BLaER1 (cell line): ENCODE measurements at regions not wholly inside any gene's neighbourhood (a gene's known extent, or its start where the extent isn't known, plus 50 kb on each side); places are given as distances from the start of the nearest gene placed in this dataset.

Experiments used
- H3K27ac ChIP-seq: shearing (Covaris generic); formaldehyde crosslinking; 2 replicates; pipeline ENCODE4 v1.8.1; 2022
- H3K27me3 ChIP-seq: shearing (Covaris generic); formaldehyde crosslinking; 2 replicates; pipeline ENCODE4 v1.8.1; 2022
- H3K36me3 ChIP-seq: shearing (Covaris generic); formaldehyde crosslinking; 2 replicates; pipeline ENCODE4 v1.8.1; 2022
- H3K4me1 ChIP-seq: shearing (Covaris generic); formaldehyde crosslinking; 2 replicates; pipeline ENCODE4 v1.8.1; 2022
- H3K4me2 ChIP-seq: shearing (Covaris generic); formaldehyde crosslinking; 2 replicates; pipeline ENCODE4 v1.8.1; 2022
- H3K4me3 ChIP-seq: shearing (Covaris generic); formaldehyde crosslinking; 2 replicates; pipeline ENCODE4 v1.8.1; 2022
- H3K9ac ChIP-seq: shearing (Covaris generic); formaldehyde crosslinking; 2 replicates; pipeline ENCODE4 v1.8.1; 2022
- H3K9me3 ChIP-seq: shearing (Covaris generic); formaldehyde crosslinking; 2 replicates; pipeline ENCODE4 v1.8.1; 2022
- H4K20me1 ChIP-seq: shearing (Covaris generic); formaldehyde crosslinking; 2 replicates; pipeline ENCODE4 v1.8.1; 2022
- Cebpa-rat ChIP-seq: shearing (Covaris generic); IDR thresholded peaks from 2 replicates; pipeline ENCODE4 v1.8.1; 2022

DNA sequence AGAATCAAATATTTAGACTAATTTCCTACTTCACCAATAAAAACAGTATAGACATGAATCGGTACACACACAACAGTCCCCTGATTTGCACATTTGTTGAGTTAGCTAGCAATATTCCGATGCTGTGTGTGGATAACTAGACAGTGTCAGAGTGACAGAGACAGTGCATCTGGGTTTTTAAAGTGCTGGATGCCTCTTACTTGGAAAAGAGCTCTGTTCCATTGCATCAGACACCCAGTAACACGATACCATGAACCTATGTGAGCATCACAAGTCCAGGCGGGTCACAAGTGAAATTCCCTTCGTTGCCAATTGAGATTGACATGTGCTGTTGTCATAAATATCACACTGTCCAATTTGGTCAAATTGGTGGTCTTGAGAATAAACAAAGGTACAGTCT is 82.0 kb upstream of the ESRRG start:
- no peaks in the 10 kb centered on the region for H3K4me1 ChIP-seq
- H3K27me3 ChIP-seq, result no peaks in the 10 kb centered on the region
- H3K4me3 ChIP-seq, result no peak overlapping the region
- no peak overlapping the region for H3K9ac ChIP-seq
- no peak for TF ChIP-seq Cebpa-rat
- no peaks in the 10 kb centered on the region for H3K36me3 ChIP-seq
- no peaks in the 10 kb centered on the region for H3K9me3 ChIP-seq
- no peak overlapping the region for H3K27ac ChIP-seq
- H3K4me2 ChIP-seq, result no peak overlapping the region
- no peaks in the 10 kb centered on the region for H4K20me1 ChIP-seq

DNA sequence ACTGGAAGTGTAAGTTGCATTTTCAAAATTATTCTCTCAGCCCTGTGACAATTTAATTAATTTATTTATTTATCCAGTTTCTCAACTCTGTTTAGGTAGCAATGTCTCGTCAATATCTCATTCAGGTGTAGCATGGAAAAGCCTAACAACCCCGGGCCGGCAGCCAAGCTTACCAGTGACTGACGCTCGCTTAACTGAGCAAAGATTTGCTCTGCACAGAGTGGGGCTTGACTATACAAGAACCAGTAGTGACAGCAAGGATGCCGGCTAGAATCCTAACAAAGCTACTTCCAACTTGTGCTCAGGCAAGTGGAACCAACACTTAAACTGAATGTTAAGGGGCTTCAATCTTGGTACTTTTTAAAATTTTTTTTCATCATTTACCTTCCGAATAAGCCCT is 80.9 kb upstream of the ESRRG start:
- no peaks in the 10 kb centered on the region for H3K36me3 ChIP-seq
- H3K9me3 ChIP-seq, result no peaks in the 10 kb centered on the region
- TF ChIP-seq Cebpa-rat, result no peak
- H3K4me3 ChIP-seq, result no peak overlapping the region
- H4K20me1 ChIP-seq, result no peaks in the 10 kb centered on the region
- H3K4me1 ChIP-seq, result no peaks in the 10 kb centered on the region
- H3K27me3 ChIP-seq, result no peaks in the 10 kb centered on the region
- H3K27ac ChIP-seq, result no peak overlapping the region
- no peak overlapping the region for H3K9ac ChIP-seq
- no peak overlapping the region for H3K4me2 ChIP-seq

DNA sequence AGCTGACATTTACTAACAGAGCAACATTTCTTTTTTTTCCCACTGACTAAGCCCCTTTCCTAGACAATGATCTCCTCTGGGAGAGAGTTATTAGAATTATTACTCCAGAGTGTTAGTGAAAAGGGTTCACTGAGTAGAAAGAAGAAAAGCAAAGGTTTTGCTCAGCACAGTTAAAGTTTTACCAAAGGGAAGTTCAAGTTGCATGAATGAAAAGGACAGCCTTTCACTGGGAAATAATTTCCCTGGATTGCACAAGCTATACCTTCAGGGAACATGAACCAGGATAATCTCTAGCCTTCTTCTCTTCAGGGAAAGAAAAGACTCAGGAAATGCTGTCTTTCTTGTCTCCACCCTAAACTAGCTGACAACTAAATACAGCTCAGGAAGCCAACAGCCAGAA is 71.4 kb upstream of the ESRRG start:
- Histone ChIP-seq H3K9ac (no peak overlapping the region), H3K27ac (no peak overlapping the region), H3K36me3 (no peaks in the 10 kb centered on the region), H3K4me3 (no peak overlapping the region), H3K9me3 (no peaks in the 10 kb centered on the region), H3K4me1 (no peaks in the 10 kb centered on the region), H3K27me3 (no peaks in the 10 kb centered on the region), H4K20me1 (no peaks in the 10 kb centered on the region), H3K4me2 (no peak overlapping the region)
- TF ChIP-seq Cebpa-rat, result no peak

DNA sequence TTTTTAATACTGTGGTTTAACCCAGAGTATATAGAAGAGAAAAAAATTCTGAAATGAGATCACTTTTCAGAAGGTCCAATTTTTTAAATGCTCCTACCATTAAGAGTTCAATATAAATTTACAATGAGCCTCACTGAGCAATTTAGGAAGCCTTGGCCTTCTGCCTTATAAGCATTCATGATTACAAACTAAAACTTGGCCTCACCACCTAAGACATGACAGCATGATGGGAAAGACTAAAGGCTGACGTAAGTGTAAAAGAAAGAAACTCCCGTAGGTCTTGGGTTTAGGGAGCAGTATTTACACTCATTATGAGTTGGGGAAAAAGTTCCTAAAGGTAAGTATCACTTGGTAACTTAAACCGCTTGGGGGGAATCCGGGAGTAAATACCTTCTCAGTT is 70.7 kb upstream of the ESRRG start:
- H3K9me3 ChIP-seq, result no peaks in the 10 kb centered on the region
- no peak overlapping the region for H3K4me3 ChIP-seq
- no peaks in the 10 kb centered on the region for H3K4me1 ChIP-seq
- no peak overlapping the region for H3K4me2 ChIP-seq
- no peaks in the 10 kb centered on the region for H4K20me1 ChIP-seq
- H3K27ac ChIP-seq, result no peak overlapping the region
- no peaks in the 10 kb centered on the region for H3K36me3 ChIP-seq
- H3K27me3 ChIP-seq, result no peaks in the 10 kb centered on the region
- no peak for TF ChIP-seq Cebpa-rat
- H3K9ac ChIP-seq, result no peak overlapping the region

DNA sequence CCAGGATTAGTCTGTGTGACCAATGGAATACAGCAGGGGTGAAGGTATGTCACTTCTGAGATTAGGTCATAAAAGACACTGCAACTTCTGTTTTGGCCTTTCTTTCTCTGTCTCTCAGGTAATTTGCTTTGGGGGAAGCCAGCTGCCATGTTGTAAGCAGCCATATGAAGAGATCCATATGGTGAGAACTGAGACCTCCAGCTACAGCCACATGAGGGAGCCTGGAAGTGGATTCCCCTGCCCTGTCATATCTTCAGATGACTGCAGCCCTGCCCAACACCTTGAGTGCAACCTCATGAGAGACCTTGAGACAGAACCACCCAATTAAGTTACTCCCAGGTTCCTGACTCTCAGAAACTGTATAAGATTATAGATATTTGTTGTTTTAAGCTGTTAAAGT is 70.1 kb upstream of the ESRRG start:
- Histone ChIP-seq H3K27ac (no peak overlapping the region), H3K4me3 (no peak overlapping the region), H3K36me3 (no peaks in the 10 kb centered on the region), H3K9me3 (no peaks in the 10 kb centered on the region), H4K20me1 (no peaks in the 10 kb centered on the region), H3K4me1 (no peaks in the 10 kb centered on the region), H3K9ac (no peak overlapping the region), H3K27me3 (no peaks in the 10 kb centered on the region), H3K4me2 (no peak overlapping the region)
- no peak for TF ChIP-seq Cebpa-rat

DNA sequence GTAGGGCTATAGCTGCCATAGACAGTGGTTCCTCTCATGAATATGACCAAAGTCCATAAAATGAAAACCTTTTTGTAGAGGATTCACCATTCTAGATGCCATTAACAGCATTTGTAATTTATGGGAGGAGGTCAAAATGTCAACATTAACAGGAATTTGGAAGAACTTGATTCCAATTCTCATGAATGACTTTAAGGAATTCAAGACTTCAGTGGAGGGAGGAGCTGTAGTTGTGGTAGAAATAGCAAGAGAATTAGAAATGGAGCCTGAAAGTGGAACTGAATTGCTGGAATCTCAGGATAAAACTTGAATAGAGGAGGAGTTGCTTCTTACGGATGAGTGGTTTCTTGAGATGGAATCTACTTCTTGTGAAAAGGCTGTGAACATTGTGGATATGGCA is 65.4 kb upstream of the ESRRG start:
- no peak for TF ChIP-seq Cebpa-rat
- Histone ChIP-seq H3K9ac (no peak overlapping the region), H3K36me3 (no peaks in the 10 kb centered on the region), H3K4me1 (no peaks in the 10 kb centered on the region), H4K20me1 (no peaks in the 10 kb centered on the region), H3K27ac (no peak overlapping the region), H3K9me3 (no peaks in the 10 kb centered on the region), H3K4me3 (no peak overlapping the region), H3K4me2 (no peak overlapping the region), H3K27me3 (no peaks in the 10 kb centered on the region)

DNA sequence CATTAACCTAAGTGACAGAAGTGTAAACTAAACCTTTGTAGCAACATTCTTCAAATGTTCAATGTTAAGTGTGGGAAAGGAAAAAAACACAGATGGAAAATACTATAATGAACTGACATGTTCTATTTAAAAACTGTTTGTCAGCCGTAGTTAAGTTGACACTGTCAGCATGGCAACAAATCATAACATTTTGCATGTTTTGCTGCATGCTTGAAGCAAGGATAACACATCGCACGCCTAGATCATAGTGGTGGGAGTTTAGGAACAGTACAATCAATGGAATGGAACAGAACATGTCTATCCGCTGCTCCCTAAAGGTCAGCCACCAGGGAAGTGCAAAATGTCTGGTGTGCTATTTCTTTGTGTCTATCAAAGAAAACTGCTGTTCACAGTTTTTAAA is 62.5 kb upstream of the ESRRG start:
- Histone ChIP-seq H3K4me1 (no peaks in the 10 kb centered on the region), H3K4me3 (no peak overlapping the region), H3K4me2 (no peak overlapping the region), H3K9ac (no peak overlapping the region), H4K20me1 (no peaks in the 10 kb centered on the region), H3K36me3 (no peaks in the 10 kb centered on the region), H3K27me3 (no peaks in the 10 kb centered on the region), H3K27ac (no peak overlapping the region), H3K9me3 (no peaks in the 10 kb centered on the region)
- TF ChIP-seq Cebpa-rat, result no peak

DNA sequence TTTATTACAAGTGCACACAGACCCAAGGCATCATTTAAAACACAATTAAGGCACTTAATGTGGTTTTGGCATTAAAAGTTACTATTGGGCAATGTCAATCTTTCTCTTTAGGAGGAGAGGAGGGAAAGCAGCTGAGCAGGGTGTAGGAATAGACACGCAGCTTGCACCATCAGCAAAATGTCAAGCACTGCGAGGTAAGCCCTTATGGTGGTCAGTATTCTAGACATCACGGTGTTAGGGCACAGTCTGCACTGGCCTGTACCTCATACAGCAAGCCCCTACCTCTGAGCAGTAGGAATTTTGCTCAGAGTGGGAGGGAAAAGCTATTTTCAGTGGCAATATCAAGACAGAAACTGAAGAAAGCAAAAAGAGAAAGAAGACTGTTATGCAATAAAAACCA is 62.0 kb upstream of the ESRRG start:
- no peaks in the 10 kb centered on the region for H3K36me3 ChIP-seq
- no peak for TF ChIP-seq Cebpa-rat
- H3K4me2 ChIP-seq, result no peak overlapping the region
- no peaks in the 10 kb centered on the region for H3K27me3 ChIP-seq
- no peaks in the 10 kb centered on the region for H3K4me1 ChIP-seq
- H4K20me1 ChIP-seq, result no peaks in the 10 kb centered on the region
- H3K9me3 ChIP-seq, result no peaks in the 10 kb centered on the region
- H3K9ac ChIP-seq, result no peak overlapping the region
- H3K27ac ChIP-seq, result no peak overlapping the region
- no peak overlapping the region for H3K4me3 ChIP-seq

DNA sequence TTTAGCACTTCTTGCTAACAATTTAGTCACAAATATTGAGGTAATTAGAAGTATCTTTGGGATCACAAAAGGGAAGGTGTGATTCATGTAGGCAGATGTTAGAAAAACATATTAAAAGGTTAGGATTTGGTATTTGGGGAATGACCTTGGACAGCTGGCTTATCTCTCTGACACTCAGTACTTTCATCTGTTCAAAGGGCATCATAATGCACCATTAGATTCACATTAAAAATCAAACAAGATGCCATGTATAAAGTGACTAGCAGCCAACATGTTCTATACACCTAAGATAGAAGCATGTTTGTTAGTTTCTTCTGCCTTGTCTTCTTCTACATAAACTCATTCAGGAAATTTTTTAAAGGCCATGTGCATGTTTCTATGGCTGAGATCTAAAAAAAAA is 56.5 kb upstream of the ESRRG start:
- Histone ChIP-seq H3K27me3 (no peaks in the 10 kb centered on the region), H4K20me1 (no peaks in the 10 kb centered on the region), H3K27ac (no peak overlapping the region), H3K4me3 (no peak overlapping the region), H3K36me3 (no peaks in the 10 kb centered on the region), H3K9me3 (no peaks in the 10 kb centered on the region), H3K4me1 (no peaks in the 10 kb centered on the region), H3K4me2 (no peak overlapping the region), H3K9ac (no peak overlapping the region)
- TF ChIP-seq Cebpa-rat, result no peak

DNA sequence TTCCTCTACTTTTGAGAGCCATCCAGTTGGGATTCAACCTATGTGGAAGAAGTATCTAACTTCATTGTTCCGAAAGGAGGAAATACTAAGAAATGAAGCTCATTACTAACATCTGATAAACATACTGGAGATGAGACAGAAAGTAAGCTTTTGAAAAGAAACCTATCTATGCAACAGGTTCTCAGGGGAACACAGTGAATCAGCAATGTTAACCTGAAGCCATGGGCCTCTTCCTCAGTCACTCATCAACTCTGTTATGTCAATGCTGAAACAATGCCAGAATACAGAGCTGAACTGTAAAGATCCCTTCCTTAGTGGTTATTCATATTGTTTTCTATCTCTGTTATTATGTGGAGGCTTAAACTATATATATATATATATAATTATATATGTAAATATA is 55.5 kb upstream of the ESRRG start:
- H3K9ac ChIP-seq, result no peak overlapping the region
- H3K27ac ChIP-seq, result no peak overlapping the region
- no peak for TF ChIP-seq Cebpa-rat

DNA sequence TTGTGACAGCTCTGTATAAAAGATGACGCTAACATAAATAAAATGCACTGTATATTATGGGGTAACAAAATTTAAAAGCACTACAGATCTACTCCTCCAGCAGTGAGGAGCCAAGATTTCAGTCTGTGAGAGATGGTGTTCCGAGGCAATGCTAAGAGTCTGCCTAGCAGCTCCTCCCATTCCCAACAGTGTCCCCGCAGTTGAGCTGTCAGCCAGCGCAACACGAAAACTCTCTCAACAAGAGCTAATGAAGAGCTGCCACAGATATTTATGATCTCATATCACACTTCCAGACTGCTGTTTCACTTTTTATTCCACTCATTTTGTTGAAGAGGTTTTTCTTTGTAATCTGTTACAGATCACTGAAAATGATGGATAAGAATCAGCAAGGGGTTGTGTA is 53.9 kb upstream of the ESRRG start:
- Histone ChIP-seq H4K20me1 (no peaks in the 10 kb centered on the region), H3K36me3 (no peaks in the 10 kb centered on the region), H3K9me3 (no peaks in the 10 kb centered on the region), H3K27ac (no peak overlapping the region), H3K27me3 (no peaks in the 10 kb centered on the region), H3K9ac (no peak overlapping the region), H3K4me2 (no peak overlapping the region), H3K4me1 (no peaks in the 10 kb centered on the region), H3K4me3 (no peak overlapping the region)
- no peak for TF ChIP-seq Cebpa-rat

More for the DNA sequence above, 55.5 kb upstream of the ESRRG start:
- Histone ChIP-seq H3K4me3 (no peak overlapping the region), H3K4me2 (no peak overlapping the region), H3K27me3 (no peaks in the 10 kb centered on the region), H3K9me3 (no peaks in the 10 kb centered on the region), H4K20me1 (no peaks in the 10 kb centered on the region), H3K4me1 (no peaks in the 10 kb centered on the region), H3K36me3 (no peaks in the 10 kb centered on the region)
